AG10803 (cell line): ENCODE measurements at regions not wholly inside any gene's neighbourhood (a gene's known extent, or its start where the extent isn't known, plus 50 kb on each side); places are given as distances from the start of the nearest gene placed in this dataset.

ENCODE experiments used
- DNase-seq: peaks from one replicate; pipeline ENCODE4 v3.0.0; 2010; ENCODE audit warnings: low read depth
- H3K4me3 ChIP-seq: 2 replicates; pipeline ENCODE4 v1.5.1; 2011; ENCODE audit warnings: mild to moderate bottlenecking, low read length, control low read depth
- CTCF ChIP-seq: conservative IDR thresholded peaks from 2 replicates; pipeline ENCODE4 v1.5.1; 2011; ENCODE audit warnings: mild to moderate bottlenecking, low read length, control low read depth, inconsistent platforms

GRCh38 chr12:88884600-88884999, 304.3 kb upstream of the KITLG start:
- H3K4me3 ChIP-seq, result no peak overlapping the region
- no peak for TF ChIP-seq CTCF
- DNase-seq, result no peak

- no peak for DNase-seq
- no peak overlapping the region for H3K4me3 ChIP-seq
- TF ChIP-seq CTCF, result no peak
Observed at GRCh38 chr12:88882662-88883061, 302.4 kb upstream of the KITLG start.

- no peak for TF ChIP-seq CTCF
- no peak for DNase-seq
- no peak overlapping the region for H3K4me3 ChIP-seq
Observed at GRCh38 chr12:88880051-88880450, 299.8 kb upstream of the KITLG start.

GRCh38 chr12:88878295-88878694, 298.0 kb upstream of the KITLG start:
- DNase-seq, result no peak
- H3K4me3 ChIP-seq, result no peak overlapping the region
- no peak for TF ChIP-seq CTCF

GRCh38 chr12:88876857-88877256, 296.6 kb upstream of the KITLG start:
- DNase-seq, result peak; percentile 54
- no peak for TF ChIP-seq CTCF
- no peak overlapping the region for H3K4me3 ChIP-seq

GRCh38 chr12:88870000-88870737, 289.9 kb upstream of the KITLG start:
- no peak overlapping the region for H3K4me3 ChIP-seq
- DNase-seq, result peak; percentile 89
- no peak for TF ChIP-seq CTCF

GRCh38 chr12:88868050-88868449, 287.8 kb upstream of the KITLG start:
- DNase-seq, result peak; percentile 59
- TF ChIP-seq CTCF, result no peak
- no peak overlapping the region for H3K4me3 ChIP-seq
